Mammary epithelial cell (primary cell): ENCODE measurements at regions not wholly inside any gene's neighbourhood (a gene's known extent, or its start where the extent isn't known, plus 50 kb on each side); places are given as distances from the start of the nearest gene placed in this dataset.

Experiments
- CTCF ChIP-seq, 2 donors: IDR thresholded peaks in 1 of 2; conservative IDR thresholded peaks in 1 of 2; 2 replicates each; pipeline ENCODE4 v1.5.1; 2011 to 2012; ENCODE audit warnings: inconsistent platforms in 2 of 2, low read length in 2 of 2, mild to moderate bottlenecking in 2 of 2, control low read depth in 1 of 2, low read depth in 1 of 2; ENCODE audit not compliant: insufficient read depth in 1 of 2; ENCODE audit errors: extremely low read depth in 1 of 2
- EZH2 ChIP-seq: IDR thresholded peaks from 2 replicates; pipeline ENCODE4 v1.6.1; 2012; ENCODE audit warnings: low read length, inconsistent platforms, borderline replicate concordance

- TF ChIP-seq CTCF (conservative IDR thresholded peaks at IDR 0.05 in 1 of 2, IDR thresholded peaks at IDR 0.05 in 1 of 2; ENCODE audit: extremely low read depth in 1 of 2, insufficient read depth in 1 of 2, low read depth in 1 of 2, low read length in 2 of 2) (no peak), EZH2 (no peak)
These were observed 498.8 kb upstream of the POU3F2 start for GRCh38 chr6:98335594-98335993.
